Fibroblast of the conjunctiva (primary cell): ENCODE measurements at regions not wholly inside any gene's neighbourhood (a gene's known extent, or its start where the extent isn't known, plus 50 kb on each side); places are given as distances from the start of the nearest gene placed in this dataset.

Experiments
- DNase-seq: peaks from one replicate; pipeline ENCODE4 v3.0.0-alpha.2; 2010; ENCODE audit warnings: low read depth

GRCh38 chr3:161555320-161555719 lies 58.7 kb downstream of the OTOL1 start:
- no peak for DNase-seq

GRCh38 chr3:161556533-161556932 lies 59.9 kb downstream of the OTOL1 start:
- no peak for DNase-seq

GRCh38 chr3:161556941-161557340 lies 60.3 kb downstream of the OTOL1 start:
- no peak for DNase-seq

- no peak for DNase-seq
These were observed 61.0 kb downstream of the OTOL1 start for GRCh38 chr3:161557445-161558150.

GRCh38 chr3:161558236-161558635 lies 61.6 kb downstream of the OTOL1 start:
- DNase-seq = no peak

GRCh38 chr3:161559177-161559998 lies 62.8 kb downstream of the OTOL1 start:
- DNase-seq = peak; percentile 41

- DNase-seq = peak; percentile 47
These were observed 63.5 kb downstream of the OTOL1 start for GRCh38 chr3:161560008-161560637.

GRCh38 chr3:161567577-161568361 lies 71.2 kb downstream of the OTOL1 start:
- DNase-seq = peak; percentile 82

GRCh38 chr3:161568671-161569070 lies 72.1 kb downstream of the OTOL1 start:
- no peak for DNase-seq

- DNase-seq = no peak
These were observed 75.3 kb downstream of the OTOL1 start for GRCh38 chr3:161571951-161572350.

- no peak for DNase-seq
These were observed 76.5 kb downstream of the OTOL1 start for GRCh38 chr3:161573136-161573535.

- DNase-seq = no peak
These were observed 79.3 kb downstream of the OTOL1 start for GRCh38 chr3:161575901-161576300.

GRCh38 chr3:161576311-161576710 lies 79.7 kb downstream of the OTOL1 start:
- DNase-seq = no peak

- no peak for DNase-seq
These were observed 80.3 kb downstream of the OTOL1 start for GRCh38 chr3:161576714-161577510.

- DNase-seq = no peak
These were observed 81.1 kb downstream of the OTOL1 start for GRCh38 chr3:161577662-161578061.

GRCh38 chr3:161579395-161580126 lies 83.0 kb downstream of the OTOL1 start:
- no peak for DNase-seq

GRCh38 chr3:161585922-161586321 lies 89.3 kb downstream of the OTOL1 start:
- DNase-seq = no peak

GRCh38 chr3:161586556-161587235 lies 90.1 kb downstream of the OTOL1 start:
- DNase-seq = no peak

GRCh38 chr3:161598639-161599038 lies 102.0 kb downstream of the OTOL1 start:
- DNase-seq = no peak

GRCh38 chr3:161599697-161600096 lies 103.1 kb downstream of the OTOL1 start:
- no peak for DNase-seq
